ENCODE measurements at regions not wholly inside any gene's neighbourhood (a gene's known extent, or its start where the extent isn't known, plus 50 kb on each side); places are given as distances from the start of the nearest gene placed in this dataset.
A peak's percentile ranks its signal among the peaks of the same experiment; 100 is the strongest.

GRCh38 chr12:87801860-87802720 is 227.1 kb downstream of the C12orf50 start:
- no peak for DNase-seq (ENCODE audit: low read depth)
- no peak overlapping the region for H3K4me3 ChIP-seq (ENCODE audit: low read depth, low read length)

DNA sequence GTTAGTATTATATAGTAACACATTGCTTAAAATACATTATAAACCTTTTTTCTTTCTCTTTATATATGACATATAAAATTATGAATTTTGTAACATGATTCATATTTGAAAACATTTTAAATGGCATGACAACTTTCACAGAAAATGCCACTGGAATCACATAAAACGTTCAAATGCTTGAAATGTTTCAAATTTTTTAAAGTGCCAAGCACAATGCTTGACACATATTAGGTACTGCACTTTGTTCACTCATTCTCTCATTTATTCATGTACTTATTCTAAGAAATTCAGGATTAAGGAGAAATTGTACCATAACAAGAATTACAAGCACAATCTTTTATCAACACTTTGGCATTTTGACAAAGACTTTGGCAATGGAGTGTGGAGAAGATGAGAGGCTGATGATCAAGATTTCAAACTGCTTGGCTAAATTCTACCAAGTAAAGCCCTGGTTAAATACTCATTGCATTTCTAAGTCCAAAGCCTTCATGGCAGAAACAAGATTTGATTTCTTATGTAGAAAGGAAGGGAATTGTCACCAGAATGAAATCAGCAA is 232.2 kb downstream of the C12orf50 start:
- no peak overlapping the region for H3K4me3 ChIP-seq (ENCODE audit: low read depth, low read length)
- DNase-seq (ENCODE audit: low read depth), result no peak

- DNase-seq (ENCODE audit: low read depth), result no peak
- H3K4me3 ChIP-seq (ENCODE audit: low read depth, low read length), result no peak overlapping the region
Measured at GRCh38 chr12:87795555-87795954, 233.6 kb downstream of the C12orf50 start.

GRCh38 chr12:87794854-87795253 is 234.3 kb downstream of the C12orf50 start:
- DNase-seq (ENCODE audit: low read depth), result no peak
- H3K4me3 ChIP-seq (ENCODE audit: low read depth, low read length), result no peak overlapping the region

GRCh38 chr12:87793131-87793530 is 236.1 kb downstream of the C12orf50 start:
- H3K4me3 ChIP-seq (ENCODE audit: low read depth, low read length), result no peak overlapping the region
- peak; percentile 61 for DNase-seq (ENCODE audit: low read depth)

- DNase-seq (ENCODE audit: low read depth), result no peak
- no peak overlapping the region for H3K4me3 ChIP-seq (ENCODE audit: low read depth, low read length)
Measured at GRCh38 chr12:87784350-87784749, 244.9 kb downstream of the C12orf50 start.

DNA sequence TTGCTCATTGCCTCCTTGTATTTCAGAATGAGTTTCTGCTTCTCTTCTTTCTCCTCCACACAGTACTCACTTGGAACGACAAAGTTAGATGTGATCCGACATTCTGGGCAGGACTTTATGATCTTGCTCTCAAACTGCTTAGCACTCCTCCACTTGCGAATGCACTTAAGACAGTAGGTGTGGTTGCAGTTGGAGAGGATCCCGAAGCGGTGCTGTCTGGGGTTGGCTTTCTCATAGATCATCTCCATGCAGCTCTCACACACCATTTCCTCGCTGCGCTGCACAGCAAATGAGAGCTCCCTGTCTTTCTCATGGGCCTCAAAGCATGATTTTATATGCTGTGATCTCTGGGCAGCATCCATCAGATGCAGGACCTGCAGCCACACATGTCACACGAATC is 245.7 kb downstream of the C12orf50 start:
- H3K4me3 ChIP-seq (ENCODE audit: low read depth, low read length), result no peak overlapping the region
- DNase-seq (ENCODE audit: low read depth), result no peak

GRCh38 chr12:87782838-87783237 is 246.4 kb downstream of the C12orf50 start:
- DNase-seq (ENCODE audit: low read depth), result no peak
- H3K4me3 ChIP-seq (ENCODE audit: low read depth, low read length), result no peak overlapping the region

DNA sequence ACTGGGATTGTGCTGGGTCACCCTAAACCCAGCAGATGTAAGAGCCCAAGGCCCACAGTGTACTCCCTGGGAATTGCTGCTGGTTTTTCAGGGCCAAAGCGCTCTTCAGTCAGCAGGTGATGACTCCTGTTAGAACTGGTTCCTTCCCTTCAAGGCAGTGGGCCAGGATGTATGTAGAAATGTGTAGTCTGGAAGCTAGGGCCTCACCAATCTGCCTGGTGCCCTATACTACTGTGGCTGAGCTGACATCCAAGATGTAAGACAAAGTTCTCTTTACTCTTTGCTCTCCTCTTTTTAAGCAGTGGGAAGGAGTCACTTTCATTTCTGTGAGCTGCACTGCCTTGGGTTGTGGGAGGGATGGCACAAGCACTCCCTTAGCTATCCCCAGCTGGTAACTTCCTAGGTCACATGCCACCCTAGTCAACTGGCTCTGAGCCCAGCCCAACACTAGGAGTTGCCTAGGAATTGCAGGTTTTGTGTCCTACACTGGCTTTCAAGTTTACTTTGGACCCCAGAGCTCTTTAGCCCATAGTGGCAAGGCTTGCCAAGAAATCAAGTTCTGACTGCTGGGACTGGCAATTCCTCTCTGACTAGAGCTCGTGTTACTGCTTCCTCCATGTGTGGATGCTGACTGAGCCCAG is 249.2 kb downstream of the C12orf50 start:
- no peak for DNase-seq (ENCODE audit: low read depth)
- H3K4me3 ChIP-seq (ENCODE audit: low read depth, low read length), result no peak overlapping the region

DNA sequence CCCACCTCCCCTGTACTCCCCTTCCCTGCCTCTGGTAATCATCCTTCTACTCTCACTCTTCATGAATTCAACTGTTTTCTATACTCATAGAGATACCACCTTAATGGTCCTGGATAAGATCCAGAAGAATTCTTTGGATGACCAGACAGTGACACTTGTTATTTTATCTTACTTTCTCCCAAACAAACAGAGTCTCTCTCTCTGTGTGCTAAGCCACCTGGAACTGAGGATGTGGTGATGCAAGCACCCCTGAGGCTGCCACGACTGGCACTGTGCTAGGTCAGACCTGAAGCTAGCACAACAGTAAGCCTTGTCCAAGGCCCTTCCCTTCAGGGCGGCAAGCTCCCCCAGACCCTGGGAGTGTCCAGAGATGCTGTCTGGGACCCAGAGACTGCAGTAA is 250.2 kb downstream of the C12orf50 start:
- no peak overlapping the region for H3K4me3 ChIP-seq (ENCODE audit: low read depth, low read length)
- no peak for DNase-seq (ENCODE audit: low read depth)

- no peak for DNase-seq (ENCODE audit: low read depth)
- H3K4me3 ChIP-seq (ENCODE audit: low read depth, low read length), result no peak overlapping the region
Measured at GRCh38 chr12:87778065-87778464, 251.1 kb downstream of the C12orf50 start.

- DNase-seq (ENCODE audit: low read depth), result no peak
- no peak overlapping the region for H3K4me3 ChIP-seq (ENCODE audit: low read depth, low read length)
Measured at GRCh38 chr12:87775784-87776183, 253.4 kb downstream of the C12orf50 start.

DNA sequence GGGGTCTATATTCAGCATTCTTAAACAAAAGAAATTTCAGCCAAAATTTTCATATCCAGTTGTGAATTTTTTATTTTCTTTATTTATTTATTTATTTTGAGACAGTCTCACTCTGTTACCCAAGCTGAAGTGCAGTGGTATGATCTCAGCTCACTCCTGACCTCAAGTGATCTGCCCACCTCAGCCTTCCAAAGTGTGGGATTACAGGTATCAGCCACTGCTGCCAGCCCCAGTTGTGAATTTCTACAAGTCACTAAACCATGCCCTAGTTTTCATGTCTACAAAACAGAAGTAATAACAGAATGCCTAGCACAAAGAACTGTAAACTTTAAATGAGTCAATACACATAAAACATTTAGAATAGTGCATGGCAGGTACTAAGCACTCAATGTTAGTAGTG is 254.2 kb downstream of the C12orf50 start:
- no peak overlapping the region for H3K4me3 ChIP-seq (ENCODE audit: low read depth, low read length)
- no peak for DNase-seq (ENCODE audit: low read depth)

DNA sequence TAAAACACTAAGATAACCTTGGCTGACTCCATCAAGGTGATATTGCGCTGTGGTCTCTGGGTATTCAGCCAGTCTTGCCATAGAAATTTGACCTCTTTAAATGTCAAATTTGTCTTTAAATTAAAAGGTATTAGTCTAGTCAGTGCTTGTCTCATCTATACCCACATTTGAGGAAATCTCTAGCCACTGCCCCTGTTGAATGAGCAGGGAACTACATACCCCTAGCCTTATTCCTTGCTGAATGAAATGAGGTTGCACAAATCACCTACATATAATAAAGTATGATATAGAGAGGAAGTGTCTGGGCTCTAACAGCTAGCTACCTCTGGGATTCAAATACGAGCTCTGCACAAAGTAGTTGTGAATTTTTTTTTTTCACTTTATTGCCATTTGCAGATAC is 256.8 kb downstream of the C12orf50 start:
- no peak for DNase-seq (ENCODE audit: low read depth)
- H3K4me3 ChIP-seq (ENCODE audit: low read depth, low read length), result no peak overlapping the region

- no peak for DNase-seq (ENCODE audit: low read depth)
Measured at GRCh38 chr12:87768501-87769287, 260.5 kb downstream of the C12orf50 start.

DNA sequence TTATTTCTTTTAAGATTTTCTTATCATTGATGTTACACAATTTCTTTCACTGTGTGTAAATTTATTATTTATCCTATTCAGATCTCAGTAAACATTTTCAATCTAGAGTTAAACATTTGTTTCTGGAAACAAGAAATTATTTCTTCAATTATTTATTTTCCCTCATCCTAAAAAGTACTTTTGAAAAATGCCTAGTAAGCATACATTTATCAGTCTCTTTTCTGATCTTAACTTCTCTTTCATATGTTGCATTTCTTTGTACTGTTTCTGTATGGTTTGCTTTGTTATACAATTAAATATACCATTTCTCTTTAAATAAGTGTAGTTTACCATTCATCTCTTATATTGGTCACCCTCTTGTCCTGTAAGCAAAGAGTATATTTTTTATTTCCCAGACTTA is 263.2 kb downstream of the C12orf50 start:
- no peak overlapping the region for H3K4me3 ChIP-seq (ENCODE audit: low read depth, low read length)
- no peak for DNase-seq (ENCODE audit: low read depth)

More at GRCh38 chr12:87768501-87769287, 260.5 kb downstream of the C12orf50 start:
- no peak overlapping the region for H3K4me3 ChIP-seq (ENCODE audit: low read depth, low read length)

DNA sequence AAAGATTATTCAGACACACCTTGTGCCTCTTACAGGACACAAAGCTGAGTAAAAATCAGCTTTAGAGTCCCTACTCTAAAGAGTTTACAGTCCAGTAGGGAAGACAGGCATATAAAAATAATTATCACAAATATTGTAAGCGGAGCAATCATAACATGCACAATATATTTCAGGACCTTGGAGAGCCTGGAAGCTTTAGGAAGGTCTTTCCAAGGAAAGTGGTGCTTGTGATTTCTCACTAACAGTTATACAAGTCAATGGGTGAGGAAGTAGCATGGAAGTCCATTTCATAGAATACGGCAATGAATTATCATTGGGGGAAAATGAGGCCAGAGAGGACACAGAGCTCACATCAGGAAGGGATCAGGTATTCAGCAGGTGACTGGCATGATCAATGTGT is 268.3 kb downstream of the C12orf50 start:
- H3K4me3 ChIP-seq (ENCODE audit: low read depth, low read length), result no peak overlapping the region
- DNase-seq (ENCODE audit: low read depth), result no peak

- no peak overlapping the region for H3K4me3 ChIP-seq (ENCODE audit: low read depth, low read length)
- DNase-seq (ENCODE audit: low read depth), result no peak
Measured at GRCh38 chr12:87758271-87758670, 270.9 kb downstream of the C12orf50 start.

GRCh38 chr12:87756721-87757120 is 272.5 kb downstream of the C12orf50 start:
- no peak overlapping the region for H3K4me3 ChIP-seq (ENCODE audit: low read depth, low read length)
- peak; percentile 65 for DNase-seq (ENCODE audit: low read depth)

- DNase-seq (ENCODE audit: low read depth), result peak; percentile 99
- H3K4me3 ChIP-seq (ENCODE audit: low read depth, low read length), result no peak overlapping the region
Measured at GRCh38 chr12:87756111-87756510, 273.1 kb downstream of the C12orf50 start.
